Osteocyte (in vitro differentiated cells): ENCODE measurements at regions not wholly inside any gene's neighbourhood (a gene's known extent, or its start where the extent isn't known, plus 50 kb on each side); places are given as distances from the start of the nearest gene placed in this dataset.
"Not testable (repeated sequence)": the region's sequence is repeated elsewhere in the genome, so short reads cannot be mapped to it uniquely, and the experiment has no call there.

ENCODE experiments used
- DNase-seq: peaks from one replicate; pipeline ENCODE4 v3.0.0; 2021; ENCODE audit warnings: mixed read lengths; ENCODE audit not compliant: unreplicated experiment; ENCODE audit errors: extremely low spot score
- H3K27ac Mint-ChIP-seq: one replicate; pipeline ENCODE4 v1.8.0; 2021; ENCODE audit warnings: mild to moderate bottlenecking, mixed read lengths; ENCODE audit not compliant: unreplicated experiment
- H3K27me3 Mint-ChIP-seq: one replicate; pipeline ENCODE4 v1.8.0; 2021; ENCODE audit warnings: mixed read lengths; ENCODE audit not compliant: unreplicated experiment
- H3K36me3 Mint-ChIP-seq: one replicate; pipeline ENCODE4 v1.8.0; 2021; ENCODE audit warnings: mixed read lengths; ENCODE audit not compliant: unreplicated experiment
- H3K4me1 Mint-ChIP-seq: one replicate; pipeline ENCODE4 v1.8.0; 2021; ENCODE audit warnings: mixed read lengths; ENCODE audit not compliant: unreplicated experiment
- H3K4me3 Mint-ChIP-seq: one replicate; pipeline ENCODE4 v1.8.0; 2021; ENCODE audit warnings: mild to moderate bottlenecking, moderate library complexity, mixed read lengths; ENCODE audit not compliant: unreplicated experiment
- H3K9me3 Mint-ChIP-seq: one replicate; pipeline ENCODE4 v1.8.0; 2021; ENCODE audit warnings: mixed read lengths; ENCODE audit not compliant: unreplicated experiment
- CTCF ChIP-seq: fragments of 200-600 bp; sonication (generic); IDR thresholded peaks from 2 replicates; pipeline ENCODE4 v1.5.0; 2021; ENCODE audit warnings: antibody characterized with exemption, mild to moderate bottlenecking, moderate library complexity

GRCh38 chr10:56096226-56096517, 264.9 kb downstream of the ZWINT start:
- Mint-ChIP-seq H3K4me3 (no peak overlapping the region), H3K27me3 (no peaks in the 10 kb centered on the region), H3K27ac (no peak overlapping the region), H3K4me1 (no peaks in the 10 kb centered on the region), H3K36me3 (no peaks in the 10 kb centered on the region), H3K9me3 (peaks cover 6% of the 10 kb centered on the region)
- no peak for DNase-seq
- no peak for TF ChIP-seq CTCF

- no peak overlapping the region for H3K4me3 Mint-ChIP-seq
- H3K36me3 Mint-ChIP-seq = no peaks in the 10 kb centered on the region
- no peak for DNase-seq
- no peak for TF ChIP-seq CTCF
- no peaks in the 10 kb centered on the region for H3K4me1 Mint-ChIP-seq
- H3K9me3 Mint-ChIP-seq = peaks cover 6% of the 10 kb centered on the region
- no peak overlapping the region for H3K27ac Mint-ChIP-seq
- H3K27me3 Mint-ChIP-seq = no peaks in the 10 kb centered on the region
Measured at GRCh38 chr10:56095506-56096225, 265.4 kb downstream of the ZWINT start.

- H3K27ac Mint-ChIP-seq, H3K27me3 Mint-ChIP-seq, H3K4me1 Mint-ChIP-seq, DNase-seq, H3K4me3 Mint-ChIP-seq, H3K36me3 Mint-ChIP-seq: not testable (repeated sequence)
- H3K9me3 Mint-ChIP-seq = peaks cover 13% of the 10 kb centered on the region
Measured at GRCh38 chr10:56093645-56094044, 267.4 kb downstream of the ZWINT start.

GRCh38 chr10:56091872-56092271, 269.2 kb downstream of the ZWINT start:
- no peak for DNase-seq
- Mint-ChIP-seq H3K4me3 (no peak overlapping the region), H3K36me3 (no peaks in the 10 kb centered on the region), H3K4me1 (no peaks in the 10 kb centered on the region), H3K27ac (no peak overlapping the region), H3K27me3 (no peaks in the 10 kb centered on the region), H3K9me3 (peaks cover 18% of the 10 kb centered on the region)
- TF ChIP-seq CTCF = no peak

GRCh38 chr10:56090914-56091540, 270.0 kb downstream of the ZWINT start:
- no peak for TF ChIP-seq CTCF
- no peaks in the 10 kb centered on the region for H3K36me3 Mint-ChIP-seq
- DNase-seq = no peak
- H3K27ac Mint-ChIP-seq = no peak overlapping the region
- H3K27me3 Mint-ChIP-seq = no peaks in the 10 kb centered on the region
- H3K4me1 Mint-ChIP-seq = no peaks in the 10 kb centered on the region
- no peak overlapping the region for H3K4me3 Mint-ChIP-seq
- H3K9me3 Mint-ChIP-seq = peaks cover 18% of the 10 kb centered on the region
